HG03280 (cell line): ENCODE measurements at regions not wholly inside any gene's neighbourhood (a gene's known extent, or its start where the extent isn't known, plus 50 kb on each side); places are given as distances from the start of the nearest gene placed in this dataset.

Source experiments
- ATAC-seq: cut with Tn5 transposase; IDR thresholded peaks from one replicate; pipeline ENCODE4 v1.9.1; 2021; ENCODE audit warnings: mild to moderate bottlenecking, moderate library complexity; ENCODE audit not compliant: unreplicated experiment

- no peak for ATAC-seq
Measured at GRCh38 chr11:119547511-119547910, 124.5 kb upstream of the THY1 start.

- no peak for ATAC-seq
Measured at GRCh38 chr11:119545978-119546915, 123.3 kb upstream of the THY1 start.

GRCh38 chr11:119540370-119541125 is 117.6 kb upstream of the THY1 start:
- ATAC-seq = no peak

GRCh38 chr11:119539583-119539982 is 116.6 kb upstream of the THY1 start:
- ATAC-seq = no peak

GRCh38 chr11:119538753-119539152 is 115.8 kb upstream of the THY1 start:
- no peak for ATAC-seq

GRCh38 chr11:119537306-119538253 is 114.6 kb upstream of the THY1 start:
- no peak for ATAC-seq

GRCh38 chr11:119536801-119537200 is 113.8 kb upstream of the THY1 start:
- ATAC-seq = no peak

- ATAC-seq = no peak
Measured at GRCh38 chr11:119533921-119534736, 111.2 kb upstream of the THY1 start.

GRCh38 chr11:119533462-119533861 is 110.5 kb upstream of the THY1 start:
- ATAC-seq = no peak

- no peak for ATAC-seq
Measured at GRCh38 chr11:119532551-119532950, 109.6 kb upstream of the THY1 start.

- no peak for ATAC-seq
Measured at GRCh38 chr11:119531623-119532022, 108.7 kb upstream of the THY1 start.

- ATAC-seq = no peak
Measured at GRCh38 chr11:119531056-119531455, 108.1 kb upstream of the THY1 start.

- ATAC-seq = no peak
Measured at GRCh38 chr11:119530509-119530908, 107.5 kb upstream of the THY1 start.

- ATAC-seq = no peak
Measured at GRCh38 chr11:119529936-119530335, 107.0 kb upstream of the THY1 start.

GRCh38 chr11:119529063-119529845 is 106.3 kb upstream of the THY1 start:
- no peak for ATAC-seq

GRCh38 chr11:119525867-119526196 is 102.9 kb upstream of the THY1 start:
- no peak for ATAC-seq

GRCh38 chr11:119525180-119525866 is 102.4 kb upstream of the THY1 start:
- ATAC-seq = no peak

- no peak for ATAC-seq
Measured at GRCh38 chr11:119523539-119524157, 100.7 kb upstream of the THY1 start.
